ENCODE measurements at regions not wholly inside any gene's neighbourhood (a gene's known extent, or its start where the extent isn't known, plus 50 kb on each side); places are given as distances from the start of the nearest gene placed in this dataset.
A peak's percentile ranks its signal among the peaks of the same experiment; 100 is the strongest.

- TF ChIP-seq, protein P1, sequence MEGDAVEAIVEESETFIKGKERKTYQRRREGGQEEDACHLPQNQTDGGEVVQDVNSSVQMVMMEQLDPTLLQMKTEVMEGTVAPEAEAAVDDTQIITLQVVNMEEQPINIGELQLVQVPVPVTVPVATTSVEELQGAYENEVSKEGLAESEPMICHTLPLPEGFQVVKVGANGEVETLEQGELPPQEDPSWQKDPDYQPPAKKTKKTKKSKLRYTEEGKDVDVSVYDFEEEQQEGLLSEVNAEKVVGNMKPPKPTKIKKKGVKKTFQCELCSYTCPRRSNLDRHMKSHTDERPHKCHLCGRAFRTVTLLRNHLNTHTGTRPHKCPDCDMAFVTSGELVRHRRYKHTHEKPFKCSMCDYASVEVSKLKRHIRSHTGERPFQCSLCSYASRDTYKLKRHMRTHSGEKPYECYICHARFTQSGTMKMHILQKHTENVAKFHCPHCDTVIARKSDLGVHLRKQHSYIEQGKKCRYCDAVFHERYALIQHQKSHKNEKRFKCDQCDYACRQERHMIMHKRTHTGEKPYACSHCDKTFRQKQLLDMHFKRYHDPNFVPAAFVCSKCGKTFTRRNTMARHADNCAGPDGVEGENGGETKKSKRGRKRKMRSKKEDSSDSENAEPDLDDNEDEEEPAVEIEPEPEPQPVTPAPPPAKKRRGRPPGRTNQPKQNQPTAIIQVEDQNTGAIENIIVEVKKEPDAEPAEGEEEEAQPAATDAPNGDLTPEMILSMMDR (IDR thresholded peaks at IDR 0.05; ENCODE audit: control extremely low read depth, extremely low read depth): no peak
- Histone ChIP-seq H3K27me3 (ENCODE audit: control insufficient read depth in 3 of 3, insufficient read depth in 3 of 3, low read length in 2 of 3) (no peaks in the 10 kb centered on the region), H3K36me3 (ENCODE audit: control insufficient read depth in 4 of 4, insufficient read depth in 4 of 4, low read length in 4 of 4) (no peaks in the 10 kb centered on the region), H3K4me3 (no peak overlapping the region), H3K9ac (ENCODE audit: insufficient read depth in 1 of 2, low read length in 2 of 2) (no peak overlapping the region), H3K27ac (ENCODE audit: low read depth in 1 of 2, low read length in 1 of 2) (no peak overlapping the region), H3K4me1 (ENCODE audit: control insufficient read depth in 5 of 5, insufficient read depth in 5 of 5, low read length in 5 of 5) (no peaks in the 10 kb centered on the region), H3K9me3 (ENCODE audit: control insufficient read depth in 4 of 4, insufficient read depth in 3 of 4, low read length in 3 of 4) (no peaks in the 10 kb centered on the region)
- ATAC-seq (ENCODE audit: insufficient read depth, low FRiP score) (no peak), DNase-seq (peak in 1 of 3 donors; percentile 25)
- WGBS, 2 donors: 58 to 76% methylated on average over 2 of the region's 2 CpGs
These were observed 767.0 kb downstream of the TUSC7 start for GRCh38 chr3:117476572-117476971.

DNA sequence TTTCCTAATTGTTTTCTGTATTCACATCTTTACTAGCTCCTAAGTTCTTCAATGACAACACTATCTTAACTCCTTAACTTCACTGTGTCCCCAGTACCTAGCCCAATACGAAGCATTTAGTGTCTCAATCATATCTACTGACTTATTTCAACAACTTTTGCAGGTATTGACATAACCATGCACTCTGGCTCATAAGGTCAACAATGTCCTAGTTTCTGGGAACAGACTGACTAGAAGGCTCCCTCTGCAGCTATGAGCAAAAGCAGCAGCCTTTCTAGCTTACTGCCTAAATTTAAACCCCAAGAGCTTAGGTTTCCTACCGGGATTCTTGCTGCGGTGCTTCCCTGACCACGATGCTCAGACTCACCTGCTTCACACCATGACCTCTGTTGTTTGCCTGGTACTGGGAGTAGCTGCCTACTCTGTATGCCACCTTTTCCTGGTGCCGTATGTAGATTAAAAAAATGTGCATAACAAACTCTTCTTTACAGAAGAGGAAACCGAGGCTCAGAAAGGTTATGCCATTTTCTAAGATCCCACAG is 767.7 kb downstream of the TUSC7 start:
- no peaks in the 10 kb centered on the region for H3K27me3 ChIP-seq (ENCODE audit: control insufficient read depth in 3 of 3, insufficient read depth in 3 of 3, low read length in 2 of 3)
- no peaks in the 10 kb centered on the region for H3K4me1 ChIP-seq (ENCODE audit: control insufficient read depth in 5 of 5, insufficient read depth in 5 of 5, low read length in 5 of 5)
- no peaks in the 10 kb centered on the region for H3K9me3 ChIP-seq (ENCODE audit: control insufficient read depth in 4 of 4, insufficient read depth in 3 of 4, low read length in 3 of 4)
- ATAC-seq (ENCODE audit: insufficient read depth, low FRiP score): no peak
- DNase-seq: peak in 1 of 3 donors; percentile 24
- TF ChIP-seq, protein P1 (IDR thresholded peaks at IDR 0.05; ENCODE audit: control extremely low read depth, extremely low read depth): no peak
- no peak overlapping the region for H3K27ac ChIP-seq (ENCODE audit: low read depth in 1 of 2, low read length in 1 of 2)
- WGBS, 2 donors: 70 to 79% methylated on average over 6 of the region's 6 CpGs
- no peak overlapping the region for H3K4me3 ChIP-seq
- H3K36me3 ChIP-seq (ENCODE audit: control insufficient read depth in 4 of 4, insufficient read depth in 4 of 4, low read length in 4 of 4): no peaks in the 10 kb centered on the region
- H3K9ac ChIP-seq (ENCODE audit: insufficient read depth in 1 of 2, low read length in 2 of 2): no peak overlapping the region

- Histone ChIP-seq H3K27ac (ENCODE audit: low read depth in 1 of 2, low read length in 1 of 2) (no peak overlapping the region), H3K4me1 (ENCODE audit: control insufficient read depth in 5 of 5, insufficient read depth in 5 of 5, low read length in 5 of 5) (no peaks in the 10 kb centered on the region), H3K9ac (ENCODE audit: insufficient read depth in 1 of 2, low read length in 2 of 2) (no peak overlapping the region), H3K9me3 (ENCODE audit: control insufficient read depth in 4 of 4, insufficient read depth in 3 of 4, low read length in 3 of 4) (no peaks in the 10 kb centered on the region), H3K36me3 (ENCODE audit: control insufficient read depth in 4 of 4, insufficient read depth in 4 of 4, low read length in 4 of 4) (no peaks in the 10 kb centered on the region), H3K4me3 (no peak overlapping the region), H3K27me3 (ENCODE audit: control insufficient read depth in 3 of 3, insufficient read depth in 3 of 3, low read length in 2 of 3) (no peaks in the 10 kb centered on the region)
- 69 to 79% methylated on average over 2 of the region's 2 CpGs for WGBS, 2 donors
- DNase-seq: no peak
- ATAC-seq (ENCODE audit: insufficient read depth, low FRiP score): no peak
- TF ChIP-seq, protein P1 (IDR thresholded peaks at IDR 0.05; ENCODE audit: control extremely low read depth, extremely low read depth): no peak
These were observed 769.5 kb downstream of the TUSC7 start for GRCh38 chr3:117479095-117479494.

DNA sequence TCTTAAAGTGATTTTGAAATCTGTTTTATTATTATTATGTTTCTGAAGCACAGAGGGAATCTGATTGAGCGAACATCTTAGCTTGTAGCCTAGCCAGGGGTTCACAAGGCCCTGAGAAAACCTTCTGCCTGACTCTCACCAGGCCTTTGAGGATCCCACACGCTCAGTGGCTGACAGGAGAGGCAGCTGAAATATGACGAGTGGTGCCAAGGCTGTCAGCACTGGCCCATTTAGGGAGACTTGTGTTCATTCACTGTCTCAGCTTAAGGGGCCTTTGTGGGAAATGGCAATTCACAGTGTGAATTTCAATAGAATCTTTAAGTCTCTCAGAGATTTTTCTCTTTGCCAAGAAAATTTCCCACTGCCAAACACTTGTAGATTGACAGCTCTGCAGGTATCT is 770.9 kb downstream of the TUSC7 start:
- no peak overlapping the region for H3K9ac ChIP-seq (ENCODE audit: insufficient read depth in 1 of 2, low read length in 2 of 2)
- WGBS, 2 donors: 74 to 87% methylated on average over 3 of the region's 3 CpGs
- no peak overlapping the region for H3K27ac ChIP-seq (ENCODE audit: low read depth in 1 of 2, low read length in 1 of 2)
- H3K27me3 ChIP-seq (ENCODE audit: control insufficient read depth in 3 of 3, insufficient read depth in 3 of 3, low read length in 2 of 3): no peaks in the 10 kb centered on the region
- no peaks in the 10 kb centered on the region for H3K4me1 ChIP-seq (ENCODE audit: control insufficient read depth in 5 of 5, insufficient read depth in 5 of 5, low read length in 5 of 5)
- DNase-seq: no peak
- ATAC-seq (ENCODE audit: insufficient read depth, low FRiP score): no peak
- no peaks in the 10 kb centered on the region for H3K36me3 ChIP-seq (ENCODE audit: control insufficient read depth in 4 of 4, insufficient read depth in 4 of 4, low read length in 4 of 4)
- H3K4me3 ChIP-seq: no peak overlapping the region
- H3K9me3 ChIP-seq (ENCODE audit: control insufficient read depth in 4 of 4, insufficient read depth in 3 of 4, low read length in 3 of 4): no peaks in the 10 kb centered on the region
- TF ChIP-seq, protein P1 (IDR thresholded peaks at IDR 0.05; ENCODE audit: control extremely low read depth, extremely low read depth): no peak
